Pancreas (tissue), 10 donors: ENCODE measurements at regions not wholly inside any gene's neighbourhood (a gene's known extent, or its start where the extent isn't known, plus 50 kb on each side); places are given as distances from the start of the nearest gene placed in this dataset.

Source experiments
- ATAC-seq, 4 donors: fragments of 200-7000 bp; cut with Tn5 transposase; one replicate each; pipeline versions ENCODE4 v1.8.0 to v1.9.1; 2020; ENCODE audit warnings: mild to moderate bottlenecking in 4 of 4, moderate library complexity in 4 of 4
- DNase-seq, 6 donors: peaks; one replicate each; pipeline ENCODE4 v3.0.0-alpha.2; 2020
- FAIRE-seq: peaks from 2 replicates; lab custom pipeline; 2012; peaks lifted over from hg19 to GRCh38; lab: Jason Lieb, UNC
- H3K27ac ChIP-seq, 4 donors: fragments of 200-600 bp; sonication (generic); 1 replicate in 3 of 4; 2 replicates in 1 of 4; pipeline versions ENCODE4 v1.5.0 to v1.8.0; 2020
- H3K27me3 ChIP-seq, 4 donors: fragments of 200-600 bp; one replicate each; pipeline ENCODE4 v1.8.0; 2021
- H3K36me3 ChIP-seq, 3 donors: fragments of 200-600 bp; sonication (generic) in 1 of 3; one replicate each; pipeline versions ENCODE4 v1.5.0 to v1.8.0; 2020 to 2021
- H3K4me1 ChIP-seq, 3 donors: fragments of 200-600 bp; one replicate each; pipeline ENCODE4 v1.8.0; 2021
- H3K4me3 ChIP-seq, 4 donors: fragments of 200-600 bp; sonication (generic) in 2 of 4; one replicate each; pipeline versions ENCODE4 v1.5.0 to v1.8.0; 2020 to 2021
- H3K9me3 ChIP-seq, 4 donors: fragments of 200-600 bp; one replicate each; pipeline ENCODE4 v1.8.0; 2021
- CTCF ChIP-seq, 4 donors: fragments of 200-600 bp; sonication (generic) in 3 of 4; IDR thresholded peaks; one replicate each; pipeline versions ENCODE4 v1.5.0 to v1.8.0; 2021; ENCODE audit warnings: antibody characterized with exemption in 4 of 4
- WGBS, 2 donors: extraction: QIAGEN DNeasy Blood & Tissue Kit; methylation state at CpG; one replicate each; pipeline ENCODE4 v1.1.7; 2013; 5-methylcytosine and 5-hydroxymethylcytosine counted together
- intact Hi-C, 3 donors: fragments of 100-400 bp; cut with DNase I; formaldehyde crosslinking; loops; one replicate each; pipeline versions ENCODE4 v1.11.1 to v1.14.2; 2022
- donor health status: healthy with polysubstance abuse.
- donor health status: DM: no; HTN: no; CAD: no; lungs with moderate emphysema.
- donor health status: DM: no; HTN: no; CAD: no.
- donor health status: control.
- donor health status: control.
- donor health status: Bipolar disorder and iron deficiency.
- donor health status: DM: yes; HTN: yes; CAD: no.
- donor health status: DM: no; HTN: no; CAD: no.
- donor health status: DM: no; HTN: no; CAD: no.
- donor health status: DM: yes; HTN: yes; CAD: no.

- intact Hi-C loops = no loop called here
- Histone ChIP-seq H3K9me3 (no peaks in the 10 kb centered on the region), H3K36me3 (no peaks in the 10 kb centered on the region), H3K4me3 (no peak overlapping the region), H3K27ac (no peak overlapping the region), H3K27me3 (no peaks in the 10 kb centered on the region), H3K4me1 (no peaks in the 10 kb centered on the region)
- no peak for FAIRE-seq
- ATAC-seq = no peak
- WGBS, 2 donors = 86 to 90% methylated on average over 4 of the region's 4 CpGs
- TF ChIP-seq CTCF (IDR thresholded peaks at IDR 0.05) = no peak
- no peak for DNase-seq
Observed at GRCh38 chr17:12530161-12530560, 135.5 kb upstream of the MYOCD start.

- H3K9me3 ChIP-seq = no peaks in the 10 kb centered on the region
- no peak overlapping the region for H3K27ac ChIP-seq
- no peaks in the 10 kb centered on the region for H3K4me1 ChIP-seq
- peak; percentile 43 to 76 (median 64) for ATAC-seq
- H3K27me3 ChIP-seq = no peaks in the 10 kb centered on the region
- intact Hi-C loops = no loop called here
- no peak overlapping the region for H3K4me3 ChIP-seq
- 13 to 16% methylated on average over 3 of the region's 3 CpGs for WGBS, 2 donors
- H3K36me3 ChIP-seq = no peaks in the 10 kb centered on the region
- TF ChIP-seq CTCF (IDR thresholded peaks at IDR 0.05) = no peak
- FAIRE-seq = no peak
- no peak for DNase-seq
Observed at GRCh38 chr17:12536021-12536420, 129.7 kb upstream of the MYOCD start.

GRCh38 chr17:12536472-12536871 is 129.2 kb upstream of the MYOCD start:
- Histone ChIP-seq H3K36me3 (no peaks in the 10 kb centered on the region), H3K27ac (no peak overlapping the region), H3K27me3 (no peaks in the 10 kb centered on the region), H3K9me3 (no peaks in the 10 kb centered on the region), H3K4me1 (no peaks in the 10 kb centered on the region), H3K4me3 (no peak overlapping the region)
- FAIRE-seq (no peak), ATAC-seq (no peak), DNase-seq (no peak)
- TF ChIP-seq CTCF (IDR thresholded peaks at IDR 0.05) = no peak
- 94 to 95% methylated on average over 1 of the region's 1 CpG for WGBS, 2 donors
- intact Hi-C loops = no loop called here

GRCh38 chr17:12537436-12537835 is 128.3 kb upstream of the MYOCD start:
- no peak for TF ChIP-seq CTCF (IDR thresholded peaks at IDR 0.05)
- H3K4me3 ChIP-seq = no peak overlapping the region
- H3K4me1 ChIP-seq = no peaks in the 10 kb centered on the region
- FAIRE-seq (no peak), DNase-seq (no peak), ATAC-seq (no peak)
- WGBS, 2 donors = 90 to 95% methylated on average over 3 of the region's 3 CpGs
- no peaks in the 10 kb centered on the region for H3K9me3 ChIP-seq
- no peaks in the 10 kb centered on the region for H3K36me3 ChIP-seq
- intact Hi-C loops = no loop called here
- H3K27me3 ChIP-seq = no peaks in the 10 kb centered on the region
- no peak overlapping the region for H3K27ac ChIP-seq

- no peak for FAIRE-seq
- H3K27me3 ChIP-seq = no peaks in the 10 kb centered on the region
- 66% methylated on average over 2 of the region's 2 CpGs for WGBS, 2 donors
Observed at GRCh38 chr17:12538003-12538402, 127.7 kb upstream of the MYOCD start.

More at GRCh38 chr17:12538003-12538402, 127.7 kb upstream of the MYOCD start:
- ATAC-seq (no peak), DNase-seq (no peak)
- H3K9me3 ChIP-seq = no peaks in the 10 kb centered on the region
- TF ChIP-seq CTCF (IDR thresholded peaks at IDR 0.05) = no peak
- no peak overlapping the region for H3K4me3 ChIP-seq
- no peaks in the 10 kb centered on the region for H3K4me1 ChIP-seq
- intact Hi-C loops = no loop called here
- no peak overlapping the region for H3K27ac ChIP-seq
- H3K36me3 ChIP-seq = no peaks in the 10 kb centered on the region
